CD4-positive, alpha-beta T cell treated with Interleukin-10 for 1 hour (primary cell): ENCODE measurements at regions not wholly inside any gene's neighbourhood (a gene's known extent, or its start where the extent isn't known, plus 50 kb on each side); places are given as distances from the start of the nearest gene placed in this dataset.

Source experiments
- DNase-seq: peaks from one replicate; pipeline ENCODE4 v3.0.0-alpha.2; 2020

DNA sequence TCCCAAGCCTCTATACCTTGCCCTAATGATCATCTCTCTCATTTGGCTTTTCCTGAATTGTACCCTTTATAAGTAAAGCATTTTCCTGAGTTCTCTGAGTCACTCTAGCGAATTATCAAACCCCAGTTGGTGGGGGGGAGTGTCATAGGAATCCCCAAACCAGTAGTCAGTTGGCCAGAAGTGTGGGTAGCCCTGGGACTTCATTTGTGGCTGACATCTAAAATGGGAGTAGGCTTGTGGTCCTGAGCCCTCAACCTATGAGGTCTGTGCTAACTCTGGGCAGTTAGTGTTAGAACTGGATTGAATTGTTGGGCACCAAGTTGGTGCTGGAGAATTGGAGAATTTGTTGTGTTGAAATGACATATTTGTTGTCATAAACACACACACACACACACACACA lies 91.3 kb downstream of the BBS10 start:
- no peak for DNase-seq

DNA sequence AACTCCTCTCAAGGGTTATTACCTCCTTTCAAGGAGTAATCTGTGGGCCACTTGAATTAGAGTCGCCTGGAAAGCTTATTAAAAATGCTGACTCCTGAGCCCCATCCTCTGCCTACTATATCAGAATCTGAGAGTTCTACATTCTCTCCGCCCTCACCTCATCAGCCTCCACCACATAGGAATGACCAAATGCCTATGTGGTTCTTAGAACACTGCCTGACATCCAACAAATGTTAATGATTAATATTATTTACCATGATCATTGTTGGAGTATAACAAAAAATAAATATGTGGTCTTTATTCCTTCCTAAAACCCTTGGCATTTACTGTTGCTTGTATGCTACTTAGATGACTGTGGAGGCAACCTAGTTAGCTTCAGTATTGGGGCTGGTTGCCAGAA lies 91.9 kb downstream of the BBS10 start:
- DNase-seq, result no peak

DNA sequence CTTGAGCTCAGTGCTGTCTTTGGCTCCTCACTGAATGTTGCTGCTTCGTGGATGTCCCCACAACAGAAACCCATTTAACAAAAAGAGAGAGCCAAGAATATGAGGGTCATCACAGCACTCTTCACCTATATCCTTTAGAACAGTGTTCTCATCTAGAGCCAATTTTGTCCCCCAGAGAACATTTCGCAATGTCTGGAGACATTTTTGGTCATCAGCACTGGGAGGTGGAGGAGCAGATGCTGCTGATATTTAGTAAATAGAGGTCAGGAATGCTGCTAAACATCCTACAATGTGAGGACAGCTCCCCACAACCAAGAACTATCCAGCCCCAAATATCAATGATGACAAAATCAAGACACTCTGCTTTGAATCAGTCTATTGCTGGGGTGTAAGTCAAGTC lies 92.5 kb downstream of the BBS10 start:
- no peak for DNase-seq

DNA sequence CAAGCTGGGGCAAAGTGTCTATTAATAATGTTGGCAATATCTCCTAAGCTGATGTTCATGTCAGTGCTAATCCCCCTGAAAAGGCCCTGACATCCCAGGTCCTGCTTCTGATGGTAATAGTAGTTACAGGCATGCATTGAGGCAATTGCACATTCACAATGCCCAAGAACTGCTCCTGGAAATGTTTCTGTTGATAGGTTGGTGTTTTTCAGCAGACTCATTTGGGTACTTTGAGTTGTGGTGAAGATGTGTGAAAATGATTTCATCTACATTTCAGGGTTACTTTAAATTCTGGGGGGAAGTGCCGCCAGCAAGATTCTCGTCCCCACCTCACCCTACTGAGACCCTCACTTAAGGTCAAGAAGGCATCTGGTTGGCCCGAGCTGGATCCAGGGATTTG lies 92.9 kb downstream of the BBS10 start:
- no peak for DNase-seq

DNA sequence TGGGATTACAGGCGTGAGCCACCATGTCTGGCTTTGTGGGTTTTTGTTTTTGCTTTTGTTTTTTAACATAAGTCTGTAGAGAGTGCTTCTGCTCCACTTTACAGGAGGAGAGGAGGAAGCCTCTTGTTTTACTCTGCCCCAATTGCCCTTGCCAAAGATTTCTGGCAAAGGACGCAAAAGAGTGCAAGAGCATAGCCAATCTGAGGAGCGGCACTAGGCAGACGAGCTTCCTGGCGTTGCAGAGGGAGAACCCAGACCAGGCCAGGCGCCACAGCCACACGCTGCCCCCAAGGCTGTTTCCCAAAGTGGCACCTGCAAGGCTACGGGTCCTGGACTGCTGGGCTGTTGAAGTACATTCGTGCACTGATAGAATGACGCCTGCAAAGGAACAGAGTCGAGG lies 96.2 kb downstream of the BBS10 start:
- no peak for DNase-seq

DNA sequence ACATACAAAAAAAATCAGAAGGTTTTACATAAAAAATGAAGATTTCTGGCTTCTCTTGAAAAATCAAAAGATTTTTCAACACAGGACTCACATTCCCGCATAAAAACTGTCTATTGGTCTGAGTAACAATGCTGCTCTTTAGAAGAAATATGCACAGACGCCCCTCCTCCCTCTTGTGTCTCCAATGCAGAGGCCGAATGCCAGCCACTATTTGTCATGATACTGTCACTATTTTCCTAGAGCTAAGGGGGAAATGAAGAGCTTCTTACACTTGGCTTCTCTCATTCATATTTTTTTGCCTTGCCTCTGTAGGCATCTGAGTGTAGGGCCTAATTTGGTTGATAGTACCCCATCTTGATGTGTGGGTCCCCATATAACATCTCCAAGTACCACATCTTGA lies 98.0 kb downstream of the BBS10 start:
- DNase-seq, result no peak

DNA sequence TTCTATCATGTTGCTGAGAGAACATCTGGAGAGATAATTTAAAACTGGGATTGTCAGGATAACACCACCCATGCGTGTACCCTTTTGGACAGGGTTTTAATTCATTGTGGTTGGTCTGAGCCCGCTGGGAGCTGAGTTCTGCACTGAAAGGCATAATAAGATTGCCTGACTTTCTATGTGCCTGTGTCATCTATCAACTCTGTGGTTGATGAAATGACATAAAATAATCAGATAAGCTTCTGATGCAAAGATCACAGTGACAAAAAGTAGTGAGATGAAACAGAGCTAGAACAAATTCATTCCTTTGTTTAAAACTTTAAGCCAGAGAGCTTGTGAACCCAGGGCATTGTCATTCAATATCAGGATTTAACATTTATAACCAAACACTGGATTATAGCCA lies 98.7 kb downstream of the BBS10 start:
- DNase-seq, result no peak

DNA sequence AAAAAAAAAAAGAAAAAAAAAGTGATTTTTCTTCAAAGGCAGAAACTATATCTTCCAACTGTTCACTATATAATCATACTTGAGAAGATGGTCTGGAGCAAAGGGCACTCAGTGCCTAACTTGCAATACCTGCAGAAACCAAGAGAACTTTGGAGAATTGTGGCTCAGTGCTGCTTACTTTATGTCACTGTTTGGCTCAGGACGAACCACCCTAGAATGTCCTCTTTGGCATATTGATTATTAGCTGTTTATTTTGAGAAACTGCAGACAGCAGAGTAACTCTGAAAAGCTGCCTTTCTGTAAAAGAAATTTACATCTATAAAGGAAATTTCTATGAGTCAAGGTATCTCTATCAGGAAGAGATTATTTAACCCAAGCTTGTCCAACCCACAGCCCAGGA lies 100.2 kb downstream of the BBS10 start:
- DNase-seq, result no peak

DNA sequence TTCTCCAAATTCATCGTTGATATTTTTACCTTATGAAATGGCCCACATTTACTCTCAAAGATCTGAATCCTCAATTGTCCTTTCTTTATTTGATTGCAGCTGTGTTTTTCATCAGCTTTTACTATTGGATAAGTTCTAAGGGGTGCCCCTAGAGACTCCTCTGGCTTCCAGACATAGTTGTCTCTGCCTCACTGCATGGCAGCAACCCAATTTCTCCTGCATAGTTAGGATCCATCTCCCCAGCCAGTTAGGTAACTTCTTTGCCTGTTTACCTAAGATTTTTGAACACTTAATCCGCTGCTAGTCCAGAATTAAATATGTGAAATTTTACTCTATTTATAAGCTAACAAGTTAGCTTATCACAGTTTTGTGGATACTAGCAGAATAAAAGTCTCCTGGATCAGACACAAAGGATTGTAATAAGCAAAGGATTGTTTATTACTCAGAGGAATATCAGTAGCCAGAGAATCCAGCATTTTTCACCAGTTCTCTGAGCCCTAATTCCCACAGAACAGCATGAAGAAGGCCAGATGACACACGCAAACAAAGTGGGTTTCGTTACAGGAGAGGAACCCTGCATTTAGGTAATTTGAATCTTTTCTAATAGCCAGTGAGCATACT lies 101.1 kb downstream of the BBS10 start:
- DNase-seq, result no peak

DNA sequence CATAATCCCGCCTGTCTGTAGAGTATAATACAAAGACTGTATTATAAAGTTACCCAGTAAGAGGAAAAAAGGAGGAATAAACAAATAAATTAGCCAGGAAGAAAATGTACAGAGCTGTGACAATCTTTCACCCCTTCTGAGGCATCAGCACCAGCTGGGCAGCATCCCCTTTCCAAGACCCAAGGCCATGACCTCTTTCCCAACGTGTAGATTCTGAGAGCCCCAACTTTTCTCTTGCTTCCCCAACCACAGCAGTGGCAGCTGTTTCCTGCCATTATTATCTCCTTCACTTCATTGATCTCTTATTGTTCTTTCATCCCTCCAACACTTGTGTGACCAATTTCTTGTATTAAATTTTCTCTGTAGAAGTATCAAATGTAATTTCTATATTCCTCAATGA lies 101.6 kb downstream of the BBS10 start:
- no peak for DNase-seq

DNA sequence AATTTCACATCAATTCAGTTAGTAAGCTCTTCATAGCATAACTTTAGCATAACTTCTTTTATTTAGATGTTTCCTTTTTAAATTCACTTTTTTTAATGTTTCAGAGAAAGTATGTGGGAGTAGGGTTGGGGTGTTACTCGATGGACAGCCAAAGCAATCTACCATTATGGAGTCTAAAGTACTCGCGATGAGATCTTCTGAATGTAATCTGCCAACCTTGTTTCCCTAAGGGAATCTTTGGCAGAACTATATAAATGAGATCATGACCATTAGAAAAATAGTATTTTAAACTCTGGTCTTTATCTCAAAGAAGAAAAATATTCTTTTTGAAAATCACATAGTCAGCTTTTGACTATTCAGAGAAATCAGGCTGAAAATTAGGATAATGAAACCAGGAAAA lies 103.9 kb downstream of the BBS10 start:
- no peak for DNase-seq

DNA sequence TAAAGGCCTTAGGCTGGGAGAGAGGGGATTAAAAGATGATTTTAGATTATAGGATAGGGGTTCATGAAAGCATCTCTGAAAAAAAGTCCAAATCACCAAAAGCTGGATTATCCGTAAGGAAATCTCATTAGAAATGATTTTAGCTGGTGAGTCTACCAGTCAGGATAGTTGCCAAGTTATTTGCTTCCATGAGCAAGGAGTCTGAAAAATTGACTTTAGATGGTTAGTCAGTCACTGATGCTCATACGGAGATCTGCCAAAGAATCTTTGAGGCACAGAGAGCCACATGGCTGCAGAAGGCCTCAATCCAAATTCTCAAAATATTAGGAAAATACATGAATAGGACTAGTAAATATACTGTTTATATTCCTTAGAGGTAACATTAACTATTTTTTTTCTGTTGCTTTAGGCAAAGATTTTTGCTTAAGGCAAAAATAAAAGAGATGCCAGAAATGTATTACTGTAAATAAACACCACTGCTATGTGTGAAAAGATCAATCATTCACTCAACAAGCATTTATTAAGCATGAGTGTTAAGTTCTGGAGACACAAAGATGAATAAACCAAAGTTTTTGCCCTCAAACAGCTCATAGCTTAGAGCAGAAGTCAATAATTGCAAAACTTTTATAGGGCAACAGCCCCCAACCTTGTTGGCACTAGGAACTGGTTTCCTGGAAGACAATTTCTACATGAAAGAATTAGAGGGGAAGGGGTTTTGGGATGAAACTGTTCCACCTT lies 105.2 kb downstream of the BBS10 start:
- no peak for DNase-seq

DNA sequence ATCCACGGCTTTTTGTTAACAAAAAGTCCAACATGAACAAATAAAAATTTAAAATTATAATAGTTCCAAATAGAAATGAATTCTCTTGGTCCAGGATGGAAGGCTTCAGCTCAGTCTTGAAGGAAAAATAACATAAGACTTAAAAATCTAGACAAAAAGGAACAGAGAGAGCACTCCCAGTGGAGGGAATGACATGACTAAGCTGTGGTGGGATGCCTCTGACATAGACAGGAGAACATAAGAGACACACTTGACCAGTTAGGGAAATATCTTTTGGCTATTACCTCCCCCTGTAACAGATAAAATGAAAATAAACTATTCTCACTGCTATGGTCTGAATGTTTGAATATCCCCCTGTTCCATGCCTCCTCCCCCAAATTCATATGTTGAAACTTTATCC lies 106.8 kb downstream of the BBS10 start:
- DNase-seq, result no peak

DNA sequence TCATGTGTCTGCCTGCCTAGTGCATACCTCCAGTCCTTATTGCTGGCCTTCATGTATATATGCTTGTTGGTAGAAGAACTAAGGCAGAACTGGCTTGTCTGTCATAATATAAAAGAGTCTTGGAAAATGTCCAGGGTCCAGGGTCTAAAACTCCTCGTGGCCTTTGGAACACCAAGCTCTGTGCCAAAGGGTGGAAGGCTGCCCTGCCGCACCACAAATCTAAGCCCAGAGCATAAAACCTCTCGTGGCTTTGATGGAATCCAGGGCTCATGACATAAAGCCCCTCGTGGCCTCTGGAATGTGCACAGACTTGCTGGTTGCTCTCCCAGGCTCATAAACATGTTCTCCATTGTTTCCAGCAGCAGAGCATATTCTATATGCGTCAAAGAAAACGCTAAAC lies 107.9 kb downstream of the BBS10 start:
- DNase-seq, result no peak

DNA sequence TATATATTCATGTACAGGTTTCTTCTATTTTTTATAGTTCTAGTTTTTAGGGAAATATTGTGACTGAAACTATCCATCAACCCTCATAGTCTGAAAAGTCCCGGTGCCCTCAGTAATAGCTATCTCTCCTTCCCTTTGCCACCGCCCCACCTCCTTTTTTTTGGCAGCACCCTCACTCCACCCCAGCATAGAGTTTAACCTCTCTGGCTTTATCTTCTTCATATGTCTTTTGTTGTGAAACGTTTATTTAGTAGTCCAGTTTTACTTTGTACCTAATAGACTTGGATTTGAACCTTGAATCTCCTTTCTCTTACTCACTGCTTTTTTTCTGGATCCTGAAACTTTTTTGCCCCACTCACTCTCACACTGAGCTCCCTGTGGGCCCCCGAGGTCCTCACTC lies 109.5 kb downstream of the BBS10 start:
- no peak for DNase-seq

DNA sequence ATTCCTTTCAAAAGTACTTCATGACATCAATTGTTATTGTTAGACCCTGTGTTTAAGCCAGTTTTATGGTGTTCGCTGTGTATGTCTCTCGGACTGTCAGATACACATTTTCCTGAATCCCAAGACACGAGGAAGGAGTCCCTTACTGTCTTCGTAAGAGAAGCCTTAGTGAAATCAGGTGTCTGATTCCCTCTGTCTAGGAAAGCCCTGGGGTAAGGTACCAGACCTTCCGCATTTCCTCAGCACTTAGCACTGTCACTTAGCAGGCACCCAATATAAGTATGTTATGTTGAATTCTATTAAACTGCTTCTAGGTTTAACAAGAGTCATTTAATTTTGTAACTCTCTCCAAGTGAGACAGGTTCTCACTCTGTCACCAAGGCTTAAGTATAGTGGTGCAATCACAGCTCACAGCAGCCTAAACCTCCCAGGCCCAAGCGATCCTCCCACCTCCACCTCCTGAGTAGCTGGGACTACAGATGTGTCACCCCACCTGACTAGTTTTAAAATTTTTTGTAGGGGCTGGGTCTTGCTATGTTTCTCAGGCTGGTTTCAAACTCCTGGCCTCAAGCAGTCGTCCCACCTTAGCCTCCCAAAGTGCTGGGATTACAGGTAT lies 111.0 kb downstream of the BBS10 start:
- DNase-seq, result no peak

DNA sequence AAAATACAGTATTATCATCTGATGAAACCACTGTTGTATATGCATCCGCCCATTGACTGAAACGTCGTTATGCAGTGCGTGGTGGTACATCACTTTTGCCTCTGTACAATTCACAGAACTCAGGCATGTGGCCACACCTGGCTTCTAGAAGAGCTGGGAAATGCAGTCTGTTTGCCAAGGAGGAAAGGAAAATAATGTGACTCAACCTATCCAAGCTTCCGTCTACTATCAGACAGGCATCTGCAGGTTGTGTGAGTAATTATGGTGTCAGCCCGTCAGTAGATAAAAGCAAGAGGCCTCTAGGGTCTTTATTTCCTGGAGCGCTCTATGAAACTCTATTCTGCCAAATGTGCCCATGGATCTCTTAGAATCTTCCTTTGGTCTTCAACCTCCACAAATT lies 111.6 kb downstream of the BBS10 start:
- DNase-seq, result no peak

DNA sequence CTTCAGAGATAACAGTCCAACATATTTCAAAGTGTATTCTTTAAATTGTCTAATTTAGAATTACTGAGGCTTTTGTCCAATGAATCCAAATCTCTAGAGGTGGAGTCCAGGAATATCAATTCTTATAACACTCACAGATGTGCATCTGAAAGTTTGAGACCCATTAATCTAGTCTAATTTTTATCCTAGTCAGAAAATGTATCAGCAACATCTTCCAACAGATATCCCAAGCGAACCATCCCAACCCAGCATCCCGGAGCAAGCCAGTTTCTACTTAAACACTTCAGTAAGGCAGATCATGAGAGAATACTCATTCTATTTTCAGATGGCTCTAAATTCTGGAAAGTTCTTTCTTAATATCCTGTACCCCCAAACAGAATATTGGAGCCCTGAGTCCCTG lies 113.5 kb downstream of the BBS10 start:
- DNase-seq, result no peak

DNA sequence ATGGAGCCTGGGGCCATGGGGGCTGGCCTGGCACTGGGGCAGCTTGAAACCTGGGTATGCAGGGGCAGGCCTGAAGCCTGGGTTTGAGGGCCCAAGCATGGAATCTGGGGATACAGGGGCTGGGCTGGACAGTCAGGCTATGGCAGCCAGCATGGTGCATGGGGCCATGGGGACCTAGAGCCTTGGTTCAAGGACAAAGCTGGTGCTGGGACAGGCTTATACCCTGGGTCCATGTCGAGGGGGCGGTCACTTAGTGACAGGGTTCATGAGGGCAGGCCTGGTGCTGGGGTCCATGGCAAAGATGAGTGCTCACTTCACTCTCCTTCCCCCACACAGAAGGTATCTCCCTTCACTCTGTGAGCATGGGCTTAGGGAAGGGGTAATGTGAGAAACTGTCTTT lies 116.2 kb downstream of the BBS10 start:
- DNase-seq, result no peak

DNA sequence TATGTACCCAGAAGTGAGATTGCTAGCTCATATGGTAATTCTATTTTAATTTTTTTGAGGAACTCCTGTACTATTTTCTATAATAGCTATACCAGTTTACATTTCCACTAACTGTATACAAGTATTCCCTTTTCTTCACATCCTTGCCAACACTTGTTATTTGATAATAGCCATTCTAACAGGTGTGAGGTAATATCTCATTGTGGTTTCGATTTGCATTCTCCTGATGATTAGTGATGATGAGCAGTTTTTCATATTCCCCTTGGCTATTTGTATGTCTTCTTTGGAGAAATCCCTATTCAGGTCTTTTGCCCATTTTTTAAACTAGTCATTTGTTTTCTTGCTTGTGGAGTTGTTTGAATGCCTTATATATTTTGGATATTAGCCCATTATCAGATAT lies 121.3 kb downstream of the BBS10 start:
- DNase-seq, result no peak

DNA sequence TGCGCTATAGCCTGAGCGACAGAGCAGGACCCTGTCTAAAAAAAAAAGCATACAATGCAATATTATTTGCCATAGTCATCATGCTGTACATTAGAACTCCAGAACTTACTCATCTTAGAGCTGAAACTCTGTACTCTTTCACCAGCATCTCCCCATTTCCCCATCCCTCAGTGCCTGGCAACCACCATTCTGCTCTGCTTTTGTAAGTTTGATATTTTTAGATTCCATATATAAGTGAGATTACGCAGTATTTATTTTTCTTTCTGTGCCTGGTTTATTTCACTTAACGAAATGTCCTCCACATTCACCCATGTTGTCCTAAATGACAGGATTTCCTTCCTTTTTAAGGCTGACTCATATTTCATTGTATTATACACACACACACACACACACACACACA lies 121.8 kb downstream of the BBS10 start:
- no peak for DNase-seq

DNA sequence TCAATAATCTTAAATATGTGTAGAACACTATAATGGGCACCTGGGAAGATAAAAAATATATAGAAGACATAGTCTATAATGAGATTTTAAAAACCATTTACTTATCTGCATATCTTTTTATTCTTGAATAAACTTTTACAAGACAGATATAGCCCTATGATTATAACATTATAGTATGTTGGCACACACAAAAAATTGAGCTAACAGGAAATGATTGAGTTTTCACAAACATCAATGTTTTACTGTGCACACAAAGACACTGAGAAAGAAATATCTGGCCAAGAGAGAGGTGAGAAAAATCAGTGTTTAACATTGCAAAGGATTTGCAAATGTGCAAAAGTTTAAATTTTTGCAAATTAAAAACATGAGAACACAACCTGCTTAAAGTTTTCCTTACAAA lies 124.3 kb downstream of the BBS10 start:
- no peak for DNase-seq

DNA sequence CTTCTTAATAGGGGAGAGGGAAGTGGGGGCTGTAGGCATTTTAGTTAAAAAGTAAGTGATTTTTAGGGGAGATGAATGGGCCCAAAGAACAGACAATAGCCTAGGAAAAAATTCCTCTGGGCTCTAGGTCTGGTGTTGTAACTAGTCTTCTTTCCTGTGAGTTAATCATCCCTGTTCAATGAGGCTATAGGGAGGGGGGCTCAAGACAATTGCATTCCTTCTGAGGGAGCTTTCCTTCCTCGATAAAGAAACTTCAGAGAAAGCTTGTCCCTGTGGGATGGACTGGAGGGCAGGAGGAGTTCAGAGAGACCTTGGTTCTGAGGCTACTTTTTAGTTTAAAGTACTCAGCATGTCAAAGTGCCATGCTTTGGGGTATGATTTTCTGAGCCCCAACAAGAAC lies 127.2 kb downstream of the BBS10 start:
- DNase-seq, result no peak

DNA sequence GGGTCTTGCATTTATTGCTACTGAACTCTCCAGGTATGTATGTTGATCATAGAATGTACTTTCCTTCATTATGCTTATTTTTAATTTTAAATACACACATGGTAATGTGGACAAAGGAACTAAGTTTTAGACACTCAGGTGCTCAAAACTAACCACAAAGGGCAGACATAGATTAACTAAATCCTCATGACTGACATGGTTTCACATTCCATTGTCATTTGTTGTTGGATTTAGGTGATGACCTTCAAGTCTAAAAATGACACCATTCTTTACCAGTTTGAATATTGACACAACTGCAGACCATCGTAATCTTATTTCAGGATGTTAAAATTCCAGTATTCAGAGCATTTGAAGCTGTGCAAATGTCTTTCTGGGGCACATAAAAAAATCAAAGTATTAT lies 128.4 kb downstream of the BBS10 start:
- no peak for DNase-seq
